T-helper 2 cell treated with Interferon-gamma antibody and Interleukin-4, amounts not matched to agents 100 ng/mL and 5 ng/mL, for 36 hours (primary cell): ENCODE measurements at regions not wholly inside any gene's neighbourhood (a gene's known extent, or its start where the extent isn't known, plus 50 kb on each side); places are given as distances from the start of the nearest gene placed in this dataset.

Experiments
- intact Hi-C: fragments of 100-400 bp; cut with micrococcal nuclease; formaldehyde crosslinking; loops from one replicate; pipeline ENCODE4 v1.15.1; 2023

DNA sequence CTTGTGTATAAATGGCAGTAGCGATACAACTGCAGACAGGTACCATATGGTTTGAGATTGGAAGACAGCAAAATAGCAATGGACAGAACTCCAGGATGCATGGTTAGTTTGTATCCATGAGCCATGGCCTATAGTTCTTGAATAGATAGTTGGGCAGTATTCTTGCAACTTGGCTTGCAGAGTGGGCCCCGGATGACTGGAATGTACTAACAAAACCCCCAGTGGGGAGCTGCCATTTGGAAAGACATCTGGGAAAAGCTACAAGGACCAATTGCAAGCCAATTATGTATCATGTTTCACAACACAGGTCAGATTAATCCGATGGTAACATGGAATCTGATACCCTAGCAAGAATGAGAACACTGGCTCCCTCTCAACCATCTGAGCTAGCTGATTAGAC lies 279.6 kb downstream of the RERGL start:
- intact Hi-C loops = no loop called here

DNA sequence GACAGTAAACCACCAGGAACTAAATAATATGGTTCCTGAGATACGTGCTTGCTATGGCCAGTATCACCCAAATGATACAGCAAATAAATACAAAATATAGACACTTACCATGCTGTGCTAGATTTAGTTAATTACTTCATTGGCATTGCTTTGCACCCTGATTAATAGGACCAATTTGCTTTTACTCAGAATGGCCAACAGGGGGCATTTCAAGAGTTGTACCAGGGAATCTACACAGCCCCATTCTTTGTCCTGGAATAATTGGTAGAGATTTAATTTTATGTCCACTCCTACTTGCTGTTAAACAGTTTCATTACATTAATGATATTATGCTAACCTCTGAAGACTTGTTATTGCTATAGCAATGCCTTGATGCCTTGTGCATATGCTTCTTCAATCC lies 280.8 kb downstream of the RERGL start:
- intact Hi-C loops = no loop called here

DNA sequence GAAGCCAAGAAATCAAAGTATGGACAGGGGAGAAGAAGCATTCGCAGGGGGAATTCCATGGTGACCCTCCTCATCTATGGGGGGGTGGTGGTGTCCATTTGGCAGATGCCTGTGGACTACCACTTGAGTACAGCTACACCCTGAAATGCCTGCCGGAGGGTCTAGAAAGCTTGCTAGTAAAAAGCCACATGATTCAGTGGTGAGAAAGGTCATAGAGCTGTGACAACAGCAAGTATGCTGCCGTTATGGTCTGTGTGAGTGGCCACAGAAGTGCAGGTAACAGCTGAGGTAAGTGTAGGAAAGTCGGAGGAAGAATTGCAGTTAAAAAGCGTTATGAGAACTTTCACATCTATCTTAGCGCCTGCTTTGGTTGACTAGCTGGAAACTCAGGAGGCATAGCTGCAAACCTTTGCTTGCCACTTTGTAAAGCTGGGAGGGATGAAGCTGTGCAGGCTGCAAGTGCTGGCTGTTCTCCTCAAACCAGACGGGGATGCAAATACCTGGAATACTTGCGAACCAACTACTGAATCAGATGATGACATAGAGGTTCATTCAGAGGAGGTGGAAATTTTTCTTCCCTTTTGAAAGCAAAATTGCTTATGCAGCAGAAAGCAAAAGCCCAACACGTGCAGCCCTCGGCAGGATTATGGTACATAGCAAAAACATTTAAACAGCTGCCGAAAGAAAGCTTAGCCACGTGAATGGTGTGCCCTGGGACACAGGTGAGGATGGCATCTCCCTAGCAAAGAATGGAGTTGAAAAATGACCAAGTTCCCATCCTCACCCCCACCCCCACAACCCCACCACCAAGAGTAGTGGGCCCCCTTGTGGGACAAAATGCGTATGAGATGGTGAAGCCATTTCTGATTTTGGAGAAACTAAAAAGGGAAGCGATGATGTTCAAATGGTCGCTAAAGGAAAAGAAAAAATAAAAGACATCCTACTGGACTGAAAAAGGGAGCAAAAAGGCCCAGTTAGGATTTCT lies 287.0 kb downstream of the RERGL start:
- intact Hi-C loops = no loop called here

DNA sequence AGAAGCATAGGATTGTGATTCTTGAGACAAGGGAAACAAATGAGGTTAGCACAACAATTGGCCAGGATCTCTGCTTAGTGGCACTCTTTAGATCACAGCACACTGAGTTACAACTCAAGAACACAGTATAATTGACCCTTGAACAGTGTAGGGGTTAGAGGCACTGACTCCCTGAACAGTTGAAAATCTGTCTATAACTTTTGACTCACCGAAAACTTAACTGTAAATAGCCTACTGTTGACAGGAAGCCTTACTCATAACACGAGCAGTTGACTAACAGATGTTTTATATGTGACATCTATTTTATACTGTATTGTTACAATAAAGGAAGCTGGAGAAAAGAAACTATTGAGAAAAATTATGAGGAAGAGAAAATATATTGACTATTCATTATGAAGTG lies 296.1 kb downstream of the RERGL start:
- intact Hi-C loops = no loop called here

DNA sequence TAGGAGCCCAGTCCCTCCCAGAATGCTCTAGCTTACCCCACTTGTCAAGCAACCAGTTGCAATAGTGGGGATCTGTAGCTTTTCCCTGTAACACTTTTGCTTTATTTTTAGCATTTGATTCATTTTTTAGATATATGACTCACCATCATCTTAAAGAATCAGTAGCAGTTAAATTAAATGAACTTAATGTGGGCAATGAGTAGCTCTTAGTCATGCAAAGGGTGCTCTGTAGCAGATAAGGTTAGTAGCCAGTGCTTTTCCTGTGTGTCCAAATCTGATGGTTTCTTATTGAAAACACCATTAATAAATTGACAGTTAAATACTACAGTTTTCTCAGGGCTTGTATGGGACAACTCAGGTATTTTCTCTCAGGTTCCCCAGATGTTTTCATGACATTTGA lies 311.8 kb downstream of the RERGL start:
- intact Hi-C loops = loop anchor here (2.0 kb wide), 1 partner anchor 85 kb away; no protein-coding TSS in a partner anchor

DNA sequence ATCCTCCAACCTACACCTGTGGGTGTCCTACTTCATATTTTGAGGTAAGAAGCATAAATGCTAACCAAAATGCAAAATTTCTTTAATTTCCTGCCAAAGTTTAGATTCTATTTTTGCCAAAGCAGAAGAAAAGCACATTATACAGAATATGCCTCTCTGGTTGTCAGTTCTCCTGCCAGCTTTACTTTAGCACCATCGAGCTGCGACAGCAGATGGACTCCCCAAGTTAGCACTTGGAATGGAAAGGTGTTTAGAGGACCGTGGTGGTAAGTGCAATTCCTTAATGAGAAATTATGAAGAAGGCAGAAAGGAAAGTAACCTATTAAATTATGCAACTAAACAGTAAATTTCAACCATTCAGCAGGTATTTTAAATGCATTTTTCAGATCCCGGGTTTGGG lies 326.6 kb downstream of the RERGL start:
- intact Hi-C loops = no loop called here

DNA sequence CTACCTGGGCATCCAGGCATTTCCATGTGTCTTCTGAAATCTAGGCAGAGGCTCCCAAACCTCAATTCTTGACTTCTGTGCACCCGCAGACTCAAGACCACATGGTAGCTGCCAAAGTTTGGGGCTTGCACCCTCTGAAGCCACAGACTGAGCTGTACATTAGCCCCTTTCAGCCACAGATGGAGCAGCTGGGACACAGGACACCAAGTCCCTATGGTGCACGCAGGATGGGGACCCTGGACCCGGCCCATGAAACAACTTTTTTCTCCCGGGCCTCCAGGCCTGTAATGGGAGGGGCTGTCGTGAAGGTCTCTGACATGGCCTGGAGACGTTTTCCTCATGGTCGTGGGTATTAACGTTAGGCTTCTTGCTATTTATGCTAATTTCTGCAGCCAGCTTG lies 330.0 kb downstream of the RERGL start:
- intact Hi-C loops = no loop called here
